ENCODE measurements at regions not wholly inside any gene's neighbourhood (a gene's known extent, or its start where the extent isn't known, plus 50 kb on each side); places are given as distances from the start of the nearest gene placed in this dataset.

GRCh38 chr12:71216725-71217579 lies 59.2 kb upstream of the TSPAN8 start:
- Histone ChIP-seq H3K27ac (ENCODE audit: low read depth, low read length) (no peak overlapping the region), H3K9ac (ENCODE audit: low read length) (no peak overlapping the region), H3K27me3 (ENCODE audit: insufficient read depth, low read length) (no peaks in the 10 kb centered on the region), H3K4me2 (ENCODE audit: low read length) (no peak overlapping the region), H4K20me1 (ENCODE audit: insufficient read depth) (no peaks in the 10 kb centered on the region), H3K79me2 (ENCODE audit: insufficient read depth, low read length) (no peaks in the 10 kb centered on the region), H3K9me2 (ENCODE audit: insufficient read depth) (no peaks in the 10 kb centered on the region), H2AFZ (ENCODE audit: low read depth, low read length, poor library complexity, severe bottlenecking) (no peak overlapping the region), H3K4me1 (ENCODE audit: control insufficient read depth in 1 of 2, insufficient read depth in 2 of 2, low read length in 2 of 2) (no peaks in the 10 kb centered on the region), H3K36me3 (ENCODE audit: control insufficient read depth in 1 of 2, insufficient read depth in 2 of 2, low read length in 2 of 2) (no peaks in the 10 kb centered on the region), H3K9me3 (ENCODE audit: control insufficient read depth in 1 of 2, insufficient read depth in 1 of 2, low read depth in 1 of 2, low read length in 2 of 2) (no peaks in the 10 kb centered on the region), H3K4me3 (replicated peaks in 1 of 2; ENCODE audit: low read depth in 1 of 2, low read length in 2 of 2) (no peak overlapping the region)
- ChIA-PET CTCF (interaction anchor here (0.6 to 3.0 kb wide), 6 partner anchors 9 to 530 kb away, joined by 3 to 9 read pairs (median 6); no protein-coding TSS in a partner anchor), POLR2A (no interaction called here), RAD21 (ENCODE audit: low non-redundant PET in 1 of 2, low total read pairs in 2 of 2, uncharacterized antibody in 2 of 2, unreplicated experiment in 2 of 2) (no interaction called here)
- TF ChIP-seq SRF (IDR thresholded peaks at IDR 0.05; ENCODE audit: low read depth) (no peak), ZFX (IDR thresholded peaks at IDR 0.05) (no peak), CBX3 (IDR thresholded peaks at IDR 0.05; ENCODE audit: low read depth) (0 out of 2 replicates have a peak, but pooled peaks have one; percentile 11), SIN3A (IDR thresholded peaks at IDR 0.05; ENCODE audit: low read depth) (no peak), YY1 (IDR thresholded peaks at IDR 0.05; ENCODE audit: extremely low read depth, insufficient replicate concordance, low read depth, low read length) (no peak), ELF1 (IDR thresholded peaks at IDR 0.05; ENCODE audit: borderline replicate concordance, low read depth) (no peak), RAD21 (IDR thresholded peaks at IDR 0.05; ENCODE audit: low read depth) (peak; percentile 81)
- TF ChIP-seq, protein P1, sequence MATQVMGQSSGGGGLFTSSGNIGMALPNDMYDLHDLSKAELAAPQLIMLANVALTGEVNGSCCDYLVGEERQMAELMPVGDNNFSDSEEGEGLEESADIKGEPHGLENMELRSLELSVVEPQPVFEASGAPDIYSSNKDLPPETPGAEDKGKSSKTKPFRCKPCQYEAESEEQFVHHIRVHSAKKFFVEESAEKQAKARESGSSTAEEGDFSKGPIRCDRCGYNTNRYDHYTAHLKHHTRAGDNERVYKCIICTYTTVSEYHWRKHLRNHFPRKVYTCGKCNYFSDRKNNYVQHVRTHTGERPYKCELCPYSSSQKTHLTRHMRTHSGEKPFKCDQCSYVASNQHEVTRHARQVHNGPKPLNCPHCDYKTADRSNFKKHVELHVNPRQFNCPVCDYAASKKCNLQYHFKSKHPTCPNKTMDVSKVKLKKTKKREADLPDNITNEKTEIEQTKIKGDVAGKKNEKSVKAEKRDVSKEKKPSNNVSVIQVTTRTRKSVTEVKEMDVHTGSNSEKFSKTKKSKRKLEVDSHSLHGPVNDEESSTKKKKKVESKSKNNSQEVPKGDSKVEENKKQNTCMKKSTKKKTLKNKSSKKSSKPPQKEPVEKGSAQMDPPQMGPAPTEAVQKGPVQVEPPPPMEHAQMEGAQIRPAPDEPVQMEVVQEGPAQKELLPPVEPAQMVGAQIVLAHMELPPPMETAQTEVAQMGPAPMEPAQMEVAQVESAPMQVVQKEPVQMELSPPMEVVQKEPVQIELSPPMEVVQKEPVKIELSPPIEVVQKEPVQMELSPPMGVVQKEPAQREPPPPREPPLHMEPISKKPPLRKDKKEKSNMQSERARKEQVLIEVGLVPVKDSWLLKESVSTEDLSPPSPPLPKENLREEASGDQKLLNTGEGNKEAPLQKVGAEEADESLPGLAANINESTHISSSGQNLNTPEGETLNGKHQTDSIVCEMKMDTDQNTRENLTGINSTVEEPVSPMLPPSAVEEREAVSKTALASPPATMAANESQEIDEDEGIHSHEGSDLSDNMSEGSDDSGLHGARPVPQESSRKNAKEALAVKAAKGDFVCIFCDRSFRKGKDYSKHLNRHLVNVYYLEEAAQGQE (IDR thresholded peaks at IDR 0.05; ENCODE audit: low read depth), result no peak
- TF ChIP-seq, protein P2, sequence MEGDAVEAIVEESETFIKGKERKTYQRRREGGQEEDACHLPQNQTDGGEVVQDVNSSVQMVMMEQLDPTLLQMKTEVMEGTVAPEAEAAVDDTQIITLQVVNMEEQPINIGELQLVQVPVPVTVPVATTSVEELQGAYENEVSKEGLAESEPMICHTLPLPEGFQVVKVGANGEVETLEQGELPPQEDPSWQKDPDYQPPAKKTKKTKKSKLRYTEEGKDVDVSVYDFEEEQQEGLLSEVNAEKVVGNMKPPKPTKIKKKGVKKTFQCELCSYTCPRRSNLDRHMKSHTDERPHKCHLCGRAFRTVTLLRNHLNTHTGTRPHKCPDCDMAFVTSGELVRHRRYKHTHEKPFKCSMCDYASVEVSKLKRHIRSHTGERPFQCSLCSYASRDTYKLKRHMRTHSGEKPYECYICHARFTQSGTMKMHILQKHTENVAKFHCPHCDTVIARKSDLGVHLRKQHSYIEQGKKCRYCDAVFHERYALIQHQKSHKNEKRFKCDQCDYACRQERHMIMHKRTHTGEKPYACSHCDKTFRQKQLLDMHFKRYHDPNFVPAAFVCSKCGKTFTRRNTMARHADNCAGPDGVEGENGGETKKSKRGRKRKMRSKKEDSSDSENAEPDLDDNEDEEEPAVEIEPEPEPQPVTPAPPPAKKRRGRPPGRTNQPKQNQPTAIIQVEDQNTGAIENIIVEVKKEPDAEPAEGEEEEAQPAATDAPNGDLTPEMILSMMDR (IDR thresholded peaks at IDR 0.05 in 2 of 3, conservative IDR thresholded peaks at IDR 0.05 in 1 of 3; ENCODE audit: borderline replicate concordance in 1 of 3, insufficient read depth in 1 of 3, low read depth in 2 of 3, low read length in 2 of 3), result peak; percentile 59 to 70 (median 70); a peak in 5 of 6 replicates
- intact Hi-C loops (cut with micrococcal nuclease), result loop anchor here (1.0 kb wide), 4 partner anchors 175 to 530 kb away; no protein-coding TSS in a partner anchor
- BruUV-seq (replicated peaks), result no TSS peak
- ATAC-seq (peak; percentile 84), DNase-seq (ENCODE audit: low read depth, low spot score) (peak; percentile 55)

All from HCT116 (cell line).